GM18858 (cell line): ENCODE measurements at regions not wholly inside any gene's neighbourhood (a gene's known extent, or its start where the extent isn't known, plus 50 kb on each side); places are given as distances from the start of the nearest gene placed in this dataset.

ENCODE experiments used
- ATAC-seq: cut with Tn5 transposase; IDR thresholded peaks from one replicate; pipeline ENCODE4 v1.9.1; 2021; ENCODE audit not compliant: unreplicated experiment

GRCh38 chr5:54659700-54660131, 142.2 kb downstream of the SNX18 start:
- ATAC-seq = no peak

GRCh38 chr5:54658010-54658409, 140.5 kb downstream of the SNX18 start:
- ATAC-seq = no peak

- no peak for ATAC-seq
Observed at GRCh38 chr5:54656261-54656728, 138.7 kb downstream of the SNX18 start.

GRCh38 chr5:54655761-54656160, 138.2 kb downstream of the SNX18 start:
- no peak for ATAC-seq

- ATAC-seq = no peak
Observed at GRCh38 chr5:54655266-54655665, 137.7 kb downstream of the SNX18 start.

GRCh38 chr5:54653956-54654614, 136.5 kb downstream of the SNX18 start:
- ATAC-seq = no peak

- no peak for ATAC-seq
Observed at GRCh38 chr5:54651482-54652076, 134.0 kb downstream of the SNX18 start.

- ATAC-seq = no peak
Observed at GRCh38 chr5:54649041-54649504, 131.5 kb downstream of the SNX18 start.

- ATAC-seq = peak; percentile 90
Observed at GRCh38 chr5:54646356-54647101, 129.0 kb downstream of the SNX18 start.

- ATAC-seq = no peak
Observed at GRCh38 chr5:54645882-54646355, 128.4 kb downstream of the SNX18 start.

- no peak for ATAC-seq
Observed at GRCh38 chr5:54644226-54644625, 126.7 kb downstream of the SNX18 start.

- ATAC-seq = no peak
Observed at GRCh38 chr5:54643685-54644106, 126.1 kb downstream of the SNX18 start.

GRCh38 chr5:54639621-54640020, 122.1 kb downstream of the SNX18 start:
- ATAC-seq = no peak

- no peak for ATAC-seq
Observed at GRCh38 chr5:54638106-54638505, 120.5 kb downstream of the SNX18 start.

- no peak for ATAC-seq
Observed at GRCh38 chr5:54637654-54638053, 120.1 kb downstream of the SNX18 start.

GRCh38 chr5:54634089-54634488, 116.5 kb downstream of the SNX18 start:
- ATAC-seq = no peak

GRCh38 chr5:54632131-54632701, 114.7 kb downstream of the SNX18 start:
- no peak for ATAC-seq

- ATAC-seq = no peak
Observed at GRCh38 chr5:54630738-54631359, 113.3 kb downstream of the SNX18 start.

GRCh38 chr5:54629115-54629514, 111.6 kb downstream of the SNX18 start:
- no peak for ATAC-seq

GRCh38 chr5:54628050-54628449, 110.5 kb downstream of the SNX18 start:
- no peak for ATAC-seq

- no peak for ATAC-seq
Observed at GRCh38 chr5:54626407-54626806, 108.8 kb downstream of the SNX18 start.
